ENCODE measurements at regions not wholly inside any gene's neighbourhood (a gene's known extent, or its start where the extent isn't known, plus 50 kb on each side); places are given as distances from the start of the nearest gene placed in this dataset.
A peak's percentile ranks its signal among the peaks of the same experiment; 100 is the strongest.

GRCh38 chr12:41935911-41936310 is 208.8 kb downstream of the GXYLT1 start:
- TF ChIP-seq NFIC (IDR thresholded peaks at IDR 0.05), result no peak
- TF ChIP-seq ZBTB7A (IDR thresholded peaks at IDR 0.05; ENCODE audit: low read depth), result no peak
- TF ChIP-seq USF1 (IDR thresholded peaks at IDR 0.05), result no peak
- TF ChIP-seq TAF1 (IDR thresholded peaks at IDR 0.05; ENCODE audit: low read depth), result no peak
- TF ChIP-seq EP300 (IDR thresholded peaks at IDR 0.05; ENCODE audit: borderline replicate concordance), result no peak
- no peak for TF ChIP-seq MAX (IDR thresholded peaks at IDR 0.05)
- TF ChIP-seq REST (IDR thresholded peaks at IDR 0.05; ENCODE audit: low read depth), result no peak
- no peak for TF ChIP-seq CREB1 (IDR thresholded peaks at IDR 0.05; ENCODE audit: low read depth)
- no peak for TF ChIP-seq CEBPB (IDR thresholded peaks at IDR 0.05)
- no peak for TF ChIP-seq TEAD4 (IDR thresholded peaks at IDR 0.05)
- TF ChIP-seq RAD21 (IDR thresholded peaks at IDR 0.05; ENCODE audit: low read depth), result no peak
- no peak for TF ChIP-seq EGR1 (IDR thresholded peaks at IDR 0.05)
- TF ChIP-seq FOXM1 (IDR thresholded peaks at IDR 0.05; ENCODE audit: borderline replicate concordance, low read depth), result no peak
- no peak for TF ChIP-seq YY1 (IDR thresholded peaks at IDR 0.05; ENCODE audit: low read depth)
- no peak for TF ChIP-seq TCF12 (IDR thresholded peaks at IDR 0.05; ENCODE audit: low read depth)

- TF ChIP-seq MAX (IDR thresholded peaks at IDR 0.05), result peak; percentile 76
- TF ChIP-seq ZBTB7A (IDR thresholded peaks at IDR 0.05; ENCODE audit: low read depth), result peak; percentile 99
- TF ChIP-seq REST (IDR thresholded peaks at IDR 0.05; ENCODE audit: low read depth), result no peak
- TF ChIP-seq TEAD4 (IDR thresholded peaks at IDR 0.05), result peak; percentile 78
- peak; percentile 87 for TF ChIP-seq EP300 (IDR thresholded peaks at IDR 0.05; ENCODE audit: borderline replicate concordance)
- TF ChIP-seq CEBPB (IDR thresholded peaks at IDR 0.05), result peak; percentile 51; the same call in 1 of the 2 replicates
- peak; percentile 37; the same call in 1 of the 2 replicates for TF ChIP-seq RAD21 (IDR thresholded peaks at IDR 0.05; ENCODE audit: low read depth)
- no peak for TF ChIP-seq CREB1 (IDR thresholded peaks at IDR 0.05; ENCODE audit: low read depth)
- TF ChIP-seq USF1 (IDR thresholded peaks at IDR 0.05), result no peak
- peak; percentile 91 for TF ChIP-seq EGR1 (IDR thresholded peaks at IDR 0.05)
- no peak for TF ChIP-seq YY1 (IDR thresholded peaks at IDR 0.05; ENCODE audit: low read depth)
- peak; percentile 90 for TF ChIP-seq TCF12 (IDR thresholded peaks at IDR 0.05; ENCODE audit: low read depth)
- TF ChIP-seq TAF1 (IDR thresholded peaks at IDR 0.05; ENCODE audit: low read depth), result peak; percentile 48; the same call in 1 of the 2 replicates
- TF ChIP-seq FOXM1 (IDR thresholded peaks at IDR 0.05; ENCODE audit: borderline replicate concordance, low read depth), result peak; percentile 57
- peak; percentile 98 for TF ChIP-seq NFIC (IDR thresholded peaks at IDR 0.05)
Observed at GRCh38 chr12:41932470-41932991, 212.1 kb downstream of the GXYLT1 start.

- no peak for TF ChIP-seq EP300 (IDR thresholded peaks at IDR 0.05; ENCODE audit: borderline replicate concordance)
- no peak for TF ChIP-seq EGR1 (IDR thresholded peaks at IDR 0.05)
- TF ChIP-seq CREB1 (IDR thresholded peaks at IDR 0.05; ENCODE audit: low read depth), result no peak
- TF ChIP-seq CEBPB (IDR thresholded peaks at IDR 0.05), result no peak
- TF ChIP-seq NFIC (IDR thresholded peaks at IDR 0.05), result no peak
- TF ChIP-seq USF1 (IDR thresholded peaks at IDR 0.05), result no peak
- TF ChIP-seq ZBTB7A (IDR thresholded peaks at IDR 0.05; ENCODE audit: low read depth), result no peak
- no peak for TF ChIP-seq TAF1 (IDR thresholded peaks at IDR 0.05; ENCODE audit: low read depth)
- TF ChIP-seq YY1 (IDR thresholded peaks at IDR 0.05; ENCODE audit: low read depth), result no peak
- no peak for TF ChIP-seq MAX (IDR thresholded peaks at IDR 0.05)
- no peak for TF ChIP-seq TEAD4 (IDR thresholded peaks at IDR 0.05)
- no peak for TF ChIP-seq RAD21 (IDR thresholded peaks at IDR 0.05; ENCODE audit: low read depth)
- no peak for TF ChIP-seq TCF12 (IDR thresholded peaks at IDR 0.05; ENCODE audit: low read depth)
Observed at GRCh38 chr12:41930866-41931437, 213.7 kb downstream of the GXYLT1 start.

- TF ChIP-seq ZBTB7A (IDR thresholded peaks at IDR 0.05; ENCODE audit: low read depth) (no peak), USF1 (IDR thresholded peaks at IDR 0.05) (no peak), TEAD4 (IDR thresholded peaks at IDR 0.05) (no peak), CEBPB (IDR thresholded peaks at IDR 0.05) (no peak), EGR1 (IDR thresholded peaks at IDR 0.05) (no peak), MAX (IDR thresholded peaks at IDR 0.05) (no peak), REST (IDR thresholded peaks at IDR 0.05; ENCODE audit: low read depth) (no peak), RAD21 (IDR thresholded peaks at IDR 0.05; ENCODE audit: low read depth) (no peak), TCF12 (IDR thresholded peaks at IDR 0.05; ENCODE audit: low read depth) (no peak), FOXM1 (IDR thresholded peaks at IDR 0.05; ENCODE audit: borderline replicate concordance, low read depth) (no peak), CREB1 (IDR thresholded peaks at IDR 0.05; ENCODE audit: low read depth) (no peak), EP300 (IDR thresholded peaks at IDR 0.05; ENCODE audit: borderline replicate concordance) (no peak)
Observed at GRCh38 chr12:41924111-41924510, 220.6 kb downstream of the GXYLT1 start.

Measured in Ishikawa (cell line).